AG08396 (cell line): ENCODE measurements at regions not wholly inside any gene's neighbourhood (a gene's known extent, or its start where the extent isn't known, plus 50 kb on each side); places are given as distances from the start of the nearest gene placed in this dataset.

ENCODE experiments used
- DNase-seq: peaks from one replicate; pipeline ENCODE4 v3.0.0; 2012; ENCODE audit warnings: low spot score, mixed read lengths

GRCh38 chr3:13173186-13173585 lies 100.0 kb upstream of the IQSEC1 start:
- DNase-seq = no peak

GRCh38 chr3:13172644-13173013 lies 99.4 kb upstream of the IQSEC1 start:
- DNase-seq = no peak

GRCh38 chr3:13171704-13172643 lies 98.7 kb upstream of the IQSEC1 start:
- DNase-seq = no peak

GRCh38 chr3:13170317-13170716 lies 97.1 kb upstream of the IQSEC1 start:
- DNase-seq = no peak

- DNase-seq = no peak
Measured at GRCh38 chr3:13168391-13168790, 95.2 kb upstream of the IQSEC1 start.

GRCh38 chr3:13167829-13168228 lies 94.6 kb upstream of the IQSEC1 start:
- no peak for DNase-seq

GRCh38 chr3:13167064-13167743 lies 94.0 kb upstream of the IQSEC1 start:
- DNase-seq = no peak

GRCh38 chr3:13166243-13167063 lies 93.2 kb upstream of the IQSEC1 start:
- no peak for DNase-seq

GRCh38 chr3:13165576-13165975 lies 92.3 kb upstream of the IQSEC1 start:
- DNase-seq = no peak

GRCh38 chr3:13164893-13165492 lies 91.8 kb upstream of the IQSEC1 start:
- DNase-seq = no peak

- DNase-seq = no peak
Measured at GRCh38 chr3:13163848-13164382, 90.7 kb upstream of the IQSEC1 start.

GRCh38 chr3:13162549-13163320 lies 89.5 kb upstream of the IQSEC1 start:
- DNase-seq = no peak

- no peak for DNase-seq
Measured at GRCh38 chr3:13161771-13162535, 88.7 kb upstream of the IQSEC1 start.

- no peak for DNase-seq
Measured at GRCh38 chr3:13161021-13161759, 88.0 kb upstream of the IQSEC1 start.

- DNase-seq = no peak
Measured at GRCh38 chr3:13160619-13161018, 87.4 kb upstream of the IQSEC1 start.

- no peak for DNase-seq
Measured at GRCh38 chr3:13159890-13160289, 86.7 kb upstream of the IQSEC1 start.

- no peak for DNase-seq
Measured at GRCh38 chr3:13158871-13159270, 85.6 kb upstream of the IQSEC1 start.

GRCh38 chr3:13158408-13158807 lies 85.2 kb upstream of the IQSEC1 start:
- DNase-seq = no peak

- DNase-seq = no peak
Measured at GRCh38 chr3:13157986-13158385, 84.8 kb upstream of the IQSEC1 start.
